HG03439 (cell line): ENCODE measurements at regions not wholly inside any gene's neighbourhood (a gene's known extent, or its start where the extent isn't known, plus 50 kb on each side); places are given as distances from the start of the nearest gene placed in this dataset.

ENCODE experiments used
- ATAC-seq: cut with Tn5 transposase; IDR thresholded peaks from one replicate; pipeline ENCODE4 v1.9.1; 2021; ENCODE audit warnings: mild to moderate bottlenecking, moderate library complexity; ENCODE audit not compliant: unreplicated experiment

DNA sequence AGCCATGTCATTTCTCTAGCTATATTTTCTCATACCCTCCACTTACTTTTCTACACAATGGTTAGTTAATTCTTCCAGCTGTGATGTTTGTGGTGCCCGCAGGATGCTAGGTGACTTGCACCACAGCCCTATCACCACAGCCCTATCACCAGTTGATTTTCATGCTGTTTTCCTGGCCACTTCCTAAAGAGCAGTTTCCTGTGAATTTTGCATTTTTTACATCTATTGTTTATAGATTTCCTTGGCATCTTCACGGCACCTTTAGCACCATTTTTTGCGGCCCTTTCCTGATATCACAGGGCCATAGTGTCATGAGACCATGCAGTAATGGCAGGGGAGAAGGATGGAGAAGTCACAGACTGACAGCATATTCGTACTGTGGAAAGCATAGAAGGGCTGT lies 132.9 kb upstream of the PRICKLE2 start:
- no peak for ATAC-seq

DNA sequence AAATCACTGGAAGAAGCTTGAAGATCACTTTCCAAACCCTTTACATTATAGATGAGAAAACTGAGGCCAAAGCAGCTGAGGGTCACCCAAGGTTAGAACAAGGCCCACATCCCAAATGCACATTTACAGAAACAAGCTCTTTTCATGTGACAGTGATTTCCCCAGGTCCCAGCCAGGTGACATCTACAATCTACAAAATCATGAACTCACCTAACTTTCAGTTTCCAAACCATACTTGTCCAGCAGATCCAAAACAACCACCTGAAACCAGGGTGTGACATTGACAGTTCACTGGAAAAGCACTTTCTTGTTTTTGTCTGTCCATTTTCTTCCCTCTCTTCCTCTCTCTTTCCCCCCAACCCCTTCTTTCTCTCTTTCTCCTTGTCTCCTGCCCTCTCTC lies 132.2 kb upstream of the PRICKLE2 start:
- no peak for ATAC-seq

DNA sequence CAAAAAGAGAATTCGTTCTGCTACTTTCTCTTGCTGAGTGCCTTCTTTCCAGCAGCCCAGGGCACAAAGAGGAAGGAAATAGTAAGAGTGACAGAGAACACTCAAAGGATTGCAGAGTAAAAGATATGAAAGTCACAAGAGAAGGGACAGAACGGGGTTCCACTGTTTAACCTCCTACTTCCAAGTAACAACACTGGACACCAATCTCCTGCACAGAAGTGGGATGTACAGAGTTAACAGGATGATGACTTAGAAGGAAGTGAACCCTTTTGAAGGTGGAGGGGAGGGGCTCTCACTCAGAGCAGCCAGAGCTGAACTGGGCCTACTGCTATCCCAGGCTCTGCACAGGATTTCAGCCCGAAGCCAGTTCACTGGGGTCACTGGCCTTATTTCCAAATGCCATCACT lies 130.1 kb upstream of the PRICKLE2 start:
- ATAC-seq, result no peak

DNA sequence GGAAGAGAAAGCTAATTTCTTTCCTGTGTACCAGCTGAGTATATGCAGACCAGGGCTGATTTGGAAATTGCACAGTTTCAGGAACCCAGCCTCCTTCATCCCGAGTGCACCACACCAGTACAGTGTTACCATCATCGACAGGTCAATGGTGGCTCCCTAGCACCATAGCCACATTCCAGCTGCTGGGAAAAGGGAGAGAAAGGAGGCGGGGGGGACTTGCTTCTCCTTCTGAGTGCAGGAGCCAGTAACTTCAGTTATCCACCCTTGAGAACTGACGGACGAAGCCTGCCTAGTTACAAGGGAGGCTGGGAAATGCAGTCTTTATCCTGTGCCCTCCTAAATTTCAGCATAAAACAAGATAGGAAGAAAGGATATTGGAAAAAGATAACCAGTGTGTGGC lies 129.7 kb upstream of the PRICKLE2 start:
- no peak for ATAC-seq

DNA sequence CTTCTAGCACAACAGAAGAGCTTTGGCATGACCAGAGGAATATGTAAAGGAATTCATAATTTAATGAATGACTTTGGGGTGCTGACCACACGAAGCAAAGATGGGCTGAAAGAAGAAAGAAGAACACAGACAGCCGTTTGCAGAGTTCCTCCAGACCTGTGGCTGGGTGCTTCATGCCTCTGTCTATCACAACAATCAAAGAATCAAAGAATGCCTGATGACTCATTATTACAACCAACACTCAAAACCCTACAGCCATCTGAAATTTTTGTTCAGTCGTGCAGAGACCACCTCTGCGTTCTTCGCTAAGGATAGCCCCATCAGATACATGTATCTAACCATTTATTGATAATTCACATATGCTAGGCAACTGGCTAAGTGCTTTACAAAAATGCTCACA lies 129.0 kb upstream of the PRICKLE2 start:
- no peak for ATAC-seq

DNA sequence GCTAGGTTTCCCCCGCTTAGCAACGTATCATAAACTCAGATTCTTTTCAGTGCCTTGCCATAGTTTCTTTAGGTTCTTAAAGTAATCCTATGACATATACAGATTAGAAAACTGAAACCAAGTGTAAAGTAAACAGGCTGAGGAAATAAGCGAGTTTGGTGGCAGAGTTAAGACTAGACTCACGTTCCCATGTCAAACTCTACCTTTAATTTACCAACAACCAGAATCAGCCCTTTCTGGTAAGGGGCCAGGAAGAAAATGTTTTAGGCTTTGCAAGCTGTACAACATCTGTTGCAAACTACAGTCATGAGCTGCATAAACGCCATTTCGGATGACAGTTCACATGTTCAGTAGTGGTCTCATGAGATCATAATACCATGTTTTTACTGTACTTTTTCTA lies 128.0 kb upstream of the PRICKLE2 start:
- ATAC-seq, result no peak

DNA sequence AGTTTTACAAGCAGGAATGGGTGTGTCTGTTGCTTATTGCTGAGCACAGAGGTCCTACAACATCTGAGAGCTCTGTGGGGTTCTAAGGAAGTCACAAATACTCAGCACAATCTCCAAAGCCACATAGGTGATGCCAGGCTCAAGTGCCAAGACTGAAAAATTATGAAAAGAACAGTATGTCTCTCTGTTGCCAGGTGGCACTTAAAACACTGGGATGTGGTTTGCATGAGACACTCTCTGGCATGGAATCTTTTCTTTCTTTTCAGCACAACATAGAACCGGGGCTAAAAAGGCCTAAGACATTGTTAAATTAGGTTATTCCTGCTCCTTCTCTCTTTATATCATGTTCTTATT lies 127.3 kb upstream of the PRICKLE2 start:
- ATAC-seq, result no peak

DNA sequence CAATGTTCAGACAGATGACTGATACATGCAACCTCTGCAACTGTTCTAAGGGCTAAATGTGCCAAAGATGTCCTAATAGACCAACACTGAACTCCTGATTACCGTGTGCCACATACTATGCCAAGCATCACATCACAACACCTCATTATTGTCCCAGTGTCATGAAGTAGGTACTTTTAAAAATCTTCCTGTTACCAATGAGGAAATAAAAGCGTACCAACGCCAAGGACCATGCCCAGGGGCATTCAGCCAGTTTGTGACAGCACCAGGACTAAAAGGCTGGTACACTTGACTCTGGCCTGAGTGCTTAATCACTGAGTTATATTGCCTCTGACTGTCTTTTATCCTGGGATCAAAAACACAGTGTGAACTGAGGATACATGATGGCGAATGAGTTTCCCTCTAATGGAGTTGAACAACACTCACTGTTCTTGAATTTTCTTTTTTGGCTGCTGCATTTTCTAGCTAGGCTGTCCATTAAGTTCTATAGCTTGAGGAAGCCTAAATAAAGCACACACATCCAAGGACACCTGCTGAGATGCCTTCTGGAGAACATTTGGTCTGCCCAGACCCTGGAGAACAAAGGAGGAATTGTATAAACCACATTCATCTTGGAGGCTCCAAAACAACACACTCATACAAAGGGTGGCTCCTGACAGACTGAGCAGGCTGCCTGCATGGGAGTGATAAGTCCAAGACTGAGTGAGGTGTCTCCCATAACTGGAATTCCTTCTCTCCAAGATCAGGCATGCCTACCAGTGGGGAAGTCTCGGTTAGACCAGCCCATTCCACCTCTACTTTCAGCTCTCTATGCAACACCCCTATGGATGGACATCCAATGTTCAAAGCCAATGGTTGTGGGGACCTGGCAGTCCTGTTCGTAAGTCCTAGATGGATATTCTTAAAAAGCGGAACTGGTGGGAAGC lies 126.7 kb upstream of the PRICKLE2 start:
- ATAC-seq, result no peak

DNA sequence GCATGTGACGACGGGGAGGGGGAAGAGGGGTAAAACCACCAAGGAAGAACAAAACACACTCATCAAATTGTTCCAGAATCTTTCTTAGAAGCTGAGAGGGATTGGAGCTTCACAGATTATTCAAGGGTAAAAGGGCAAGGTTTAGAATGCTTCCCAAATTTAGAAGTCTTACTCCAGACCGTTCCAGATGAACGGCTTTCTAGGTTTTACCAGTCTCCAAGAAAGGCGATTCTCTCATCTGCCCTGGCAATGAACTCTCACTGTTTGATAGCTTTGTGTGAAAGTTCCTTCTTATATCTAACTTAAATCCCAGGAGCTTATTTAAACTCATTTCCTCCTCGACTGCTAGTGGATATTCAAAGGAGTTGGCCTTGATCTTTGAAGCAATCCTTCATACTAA lies 124.3 kb upstream of the PRICKLE2 start:
- no peak for ATAC-seq

DNA sequence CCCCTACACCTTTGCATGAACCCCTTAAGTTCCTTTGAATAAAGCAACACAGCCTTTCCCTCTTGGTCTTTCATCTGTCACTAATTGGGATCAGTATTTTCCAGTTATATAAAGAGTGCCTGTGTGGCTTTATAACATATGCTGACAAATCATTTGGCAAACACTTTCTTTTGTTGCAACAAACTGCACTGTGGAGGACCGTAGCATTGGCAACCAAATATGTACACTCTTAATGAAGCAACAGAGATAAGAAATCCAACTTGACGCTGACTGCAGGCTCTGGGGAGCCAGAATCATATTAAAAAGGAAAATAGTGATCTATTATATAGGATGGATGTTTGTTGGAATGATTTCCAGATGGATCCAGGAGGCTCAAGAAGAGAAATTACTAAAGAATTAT lies 120.1 kb upstream of the PRICKLE2 start:
- no peak for ATAC-seq

DNA sequence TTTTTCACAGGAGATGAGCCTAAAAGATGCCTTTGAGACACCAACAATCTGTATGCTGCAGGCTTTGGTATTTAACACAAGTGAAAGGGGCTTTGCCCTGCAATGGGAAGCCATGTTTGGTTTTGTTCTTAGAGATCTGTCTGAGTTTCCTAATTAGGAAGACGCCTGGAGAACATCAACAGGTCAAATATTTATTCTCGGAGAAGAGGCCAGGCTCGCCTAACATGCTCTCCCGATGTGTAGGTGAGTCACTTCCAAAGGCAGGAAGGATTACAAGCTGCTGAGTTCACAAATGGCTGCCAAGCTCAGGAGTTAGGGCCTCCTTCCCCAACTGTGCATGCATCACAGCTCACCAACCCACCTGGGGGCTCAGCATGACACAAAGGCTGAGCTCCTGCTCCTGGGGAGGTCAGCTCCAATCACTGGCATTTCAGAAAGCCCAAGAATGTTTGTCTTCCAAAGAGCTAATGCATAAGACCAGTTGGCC lies 119.5 kb upstream of the PRICKLE2 start:
- no peak for ATAC-seq

DNA sequence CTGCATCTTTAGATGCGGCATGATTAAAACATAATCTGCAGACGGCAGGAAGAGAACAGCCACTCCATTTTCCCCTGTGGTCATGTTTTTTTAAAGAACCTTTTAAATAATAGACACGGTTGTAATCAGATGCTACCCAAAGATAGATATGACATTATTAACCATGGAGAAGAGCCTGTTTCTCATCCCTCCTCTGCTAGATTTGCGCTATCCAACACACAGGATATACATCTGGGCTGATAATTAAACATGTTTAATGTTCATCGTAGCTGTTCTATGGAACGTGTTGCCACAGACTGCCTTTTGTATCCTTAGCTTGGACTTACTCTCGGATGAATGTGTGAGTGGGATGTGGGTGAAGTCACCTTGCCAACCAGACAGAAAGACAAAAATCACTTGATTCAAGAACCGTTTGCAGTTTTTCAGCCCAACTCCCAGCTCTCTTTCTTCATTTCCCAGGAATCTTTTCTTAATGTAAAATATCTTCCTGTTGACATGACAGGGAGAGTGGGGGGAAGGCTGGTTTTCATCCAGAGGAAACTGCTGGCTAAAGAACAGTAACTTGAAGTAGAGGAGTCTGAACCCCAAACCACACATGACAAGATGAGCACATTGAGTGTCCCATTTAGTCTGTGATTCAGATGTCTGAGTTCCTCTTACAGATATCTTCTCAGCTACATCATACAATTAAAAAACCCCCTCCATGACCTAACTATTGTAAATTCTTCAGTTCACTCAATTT lies 118.6 kb upstream of the PRICKLE2 start:
- ATAC-seq, result no peak

DNA sequence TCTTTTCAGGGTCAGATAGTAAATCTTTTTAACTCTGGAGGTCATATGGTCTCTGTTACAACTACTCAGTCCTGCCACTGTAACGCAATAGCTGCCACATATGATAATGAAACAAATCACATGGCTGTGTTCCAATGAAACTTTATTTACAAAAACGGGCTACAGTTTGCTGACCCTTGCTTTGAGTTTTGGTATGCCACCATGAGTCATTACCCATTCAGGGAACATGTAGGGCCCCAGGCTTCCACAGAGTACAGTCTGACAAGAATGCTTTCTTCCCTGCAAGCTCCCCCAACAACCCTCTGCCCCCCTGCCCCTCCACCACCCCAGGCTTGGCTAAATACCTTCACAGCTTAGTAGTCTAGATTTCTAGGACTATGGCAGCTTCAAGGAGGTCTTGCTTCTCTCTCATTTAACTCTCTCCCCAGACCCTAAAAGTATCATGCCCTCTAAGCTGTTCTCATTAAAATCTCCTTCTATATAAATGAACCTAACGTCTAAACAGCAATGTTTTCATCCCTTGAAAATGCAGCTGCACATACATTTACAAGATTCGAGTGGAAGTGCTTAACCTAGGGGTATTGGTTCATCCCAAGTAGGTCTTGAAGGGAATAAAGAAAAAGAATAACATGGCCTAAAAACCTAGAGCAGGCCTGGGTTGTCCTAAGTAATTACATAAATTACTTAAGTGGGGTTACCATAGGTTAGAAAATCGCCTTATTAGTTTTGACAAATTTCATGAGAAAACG lies 117.8 kb upstream of the PRICKLE2 start:
- no peak for ATAC-seq

DNA sequence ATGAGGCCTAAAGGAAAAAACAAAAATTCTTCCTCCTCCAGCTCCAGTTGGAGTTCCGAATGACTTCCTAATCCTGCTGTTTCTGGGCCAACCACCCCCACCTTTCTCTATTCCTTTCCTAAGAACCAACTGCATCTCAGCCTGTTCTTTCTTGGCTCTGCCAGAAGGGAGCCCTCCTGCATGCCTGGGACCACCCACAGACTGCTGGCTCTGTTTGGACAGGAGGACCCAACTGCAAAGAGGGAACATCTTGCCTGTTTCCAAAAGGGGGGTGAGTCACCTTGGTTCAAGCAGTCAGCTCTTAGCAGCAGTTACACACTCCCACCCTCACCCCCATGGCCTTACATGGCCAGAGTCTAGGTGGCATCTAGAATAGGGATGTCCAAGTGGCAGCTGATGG lies 116.0 kb upstream of the PRICKLE2 start:
- ATAC-seq, result no peak

DNA sequence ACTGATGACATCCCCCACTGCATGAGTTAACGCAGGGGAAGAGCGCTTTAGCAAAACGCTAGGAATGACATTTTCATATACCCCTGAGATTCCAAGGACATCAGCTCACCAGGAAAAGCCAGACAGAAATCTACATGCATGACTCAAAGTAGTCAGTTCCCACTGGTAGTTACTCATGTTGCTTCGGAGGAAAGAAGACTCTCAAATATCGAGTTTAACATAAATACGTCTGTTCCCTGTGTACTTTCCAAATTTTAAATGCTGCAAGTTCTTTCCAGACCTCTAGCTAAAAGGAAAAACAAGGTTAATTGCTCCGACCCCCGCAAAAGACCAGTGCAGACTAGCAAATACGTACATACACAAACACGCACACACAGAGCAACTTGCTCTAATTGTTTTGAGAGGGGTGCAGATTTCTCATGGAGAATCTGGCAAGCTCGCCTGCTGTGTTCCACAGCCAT lies 115.4 kb upstream of the PRICKLE2 start:
- ATAC-seq, result no peak

DNA sequence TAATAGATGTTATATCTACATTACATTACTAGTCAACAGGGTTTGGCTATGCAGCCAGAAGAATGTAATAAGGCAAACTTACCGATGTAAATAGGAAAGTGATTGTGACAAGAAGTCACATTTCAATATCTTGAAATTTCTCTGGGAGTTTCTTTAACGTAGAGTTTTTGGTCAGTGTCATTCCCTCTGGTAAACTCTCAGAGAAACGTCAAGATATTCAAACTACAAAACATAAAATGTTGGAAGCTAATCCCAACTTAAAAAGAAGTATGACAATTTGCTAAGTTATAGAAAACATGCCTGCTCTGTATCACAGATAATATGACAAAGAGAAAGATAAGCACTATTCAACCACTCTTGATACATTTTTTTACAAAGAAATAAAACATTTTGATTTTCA lies 111.2 kb upstream of the PRICKLE2 start:
- ATAC-seq, result no peak

DNA sequence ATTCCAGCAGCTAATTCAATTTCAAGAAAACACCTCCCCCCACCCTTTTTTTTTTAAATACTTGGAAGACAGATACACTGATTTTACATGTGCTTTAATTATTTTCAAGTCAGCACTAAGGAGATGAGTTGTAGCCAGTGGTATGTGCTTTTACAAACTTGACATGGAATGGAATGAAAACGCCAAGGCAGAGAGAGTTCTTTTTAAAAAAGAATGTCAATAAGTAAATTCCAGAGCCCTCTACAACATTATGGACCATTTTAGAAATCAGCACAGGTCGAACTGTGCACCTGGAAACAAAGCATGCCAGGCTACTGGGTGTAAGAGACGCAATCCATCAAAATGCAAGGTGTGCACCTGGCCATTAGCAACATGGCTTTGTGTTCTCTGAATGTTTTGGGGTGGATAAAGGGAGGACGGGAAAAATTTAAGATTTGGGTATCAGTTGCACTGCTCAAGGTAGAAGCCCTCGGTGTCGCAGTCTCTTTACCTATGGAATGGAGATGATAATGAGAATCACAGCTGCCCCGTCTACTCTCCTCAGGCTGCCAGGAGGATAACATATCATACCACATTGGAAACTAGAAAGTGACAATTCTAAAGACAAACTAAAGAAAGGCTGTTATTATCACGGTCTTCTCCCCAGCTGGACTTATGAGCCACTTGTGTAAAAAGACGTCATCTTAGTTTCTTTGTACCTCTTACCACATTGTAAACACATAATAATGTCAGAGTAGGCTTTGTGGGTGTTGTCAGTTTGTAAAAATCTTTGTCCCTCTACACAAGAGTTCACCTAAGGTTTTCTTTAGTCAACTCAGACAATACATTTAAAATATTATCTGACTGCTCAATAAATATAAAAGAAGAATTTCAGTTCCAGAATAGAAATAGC lies 107.4 kb upstream of the PRICKLE2 start:
- ATAC-seq, result no peak

DNA sequence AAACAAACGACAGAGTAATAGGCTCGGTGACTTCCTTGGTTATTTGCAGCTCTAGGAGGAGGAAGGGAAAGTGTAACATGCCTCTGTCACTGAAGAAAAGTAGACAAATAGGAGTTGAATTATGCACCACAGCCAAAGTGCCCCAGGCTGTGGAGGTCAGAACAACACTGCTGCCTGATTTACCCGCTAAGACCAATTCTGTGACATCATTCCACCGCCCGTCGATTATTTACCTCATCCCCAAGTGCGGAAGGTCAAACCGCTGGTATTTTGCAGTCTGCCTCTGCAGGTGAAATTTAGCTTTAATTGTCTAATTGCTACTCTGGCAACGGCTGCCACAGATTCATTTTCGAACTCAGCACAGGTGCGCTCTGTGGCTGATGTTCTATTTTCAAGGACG lies 106.3 kb upstream of the PRICKLE2 start:
- no peak for ATAC-seq

DNA sequence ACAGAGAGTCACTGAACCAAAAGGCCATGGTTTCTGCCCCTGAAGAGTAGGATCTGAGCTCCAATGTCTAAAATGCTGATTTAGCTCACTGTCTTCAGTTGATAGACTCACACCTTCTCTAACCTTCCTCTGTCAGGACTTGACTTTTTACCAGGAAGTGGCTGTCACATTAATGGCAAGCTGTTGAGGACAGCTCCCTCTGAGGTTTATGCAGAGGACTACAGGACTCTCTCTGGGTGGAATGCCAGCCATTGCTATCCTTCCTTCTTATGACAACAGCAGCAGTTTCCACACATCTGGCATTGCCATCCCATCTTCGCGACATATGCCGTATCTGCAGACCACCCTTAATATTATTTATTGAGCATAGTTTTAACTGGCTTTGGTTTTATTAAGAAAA lies 103.8 kb upstream of the PRICKLE2 start:
- no peak for ATAC-seq

DNA sequence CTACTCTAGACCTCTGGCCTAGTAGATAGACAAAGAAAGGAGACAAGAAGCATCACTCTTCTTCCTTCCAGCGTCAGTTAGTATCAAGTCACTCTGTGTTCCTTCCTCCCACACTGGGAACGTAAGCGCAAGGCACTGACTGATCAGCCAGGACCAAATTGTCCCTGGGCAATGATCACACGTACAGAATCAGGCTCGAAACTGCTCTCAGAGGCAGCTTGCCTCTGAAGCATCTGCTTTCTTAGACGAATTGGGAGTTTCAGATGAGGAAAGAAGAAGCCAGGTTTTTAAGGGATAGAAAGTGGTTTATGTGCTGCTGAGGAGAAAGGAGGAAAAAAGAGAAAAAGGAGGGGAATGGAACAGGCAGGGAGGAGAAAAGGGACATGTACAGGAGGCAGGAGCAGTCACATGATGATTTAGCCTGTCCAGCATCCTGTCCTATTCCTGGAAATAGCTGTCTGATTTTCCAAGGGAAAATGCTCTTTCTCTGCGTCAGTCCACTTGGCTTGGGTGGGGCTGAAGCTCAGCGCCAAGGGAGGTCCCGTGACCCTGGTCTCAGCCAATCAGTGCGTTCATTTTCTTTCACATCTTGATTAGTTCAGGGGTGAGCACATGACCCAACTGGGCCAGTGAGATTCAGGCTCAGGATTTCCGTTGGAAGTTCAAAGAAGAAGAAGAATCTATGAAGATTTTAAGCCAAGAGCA lies 102.0 kb upstream of the PRICKLE2 start:
- no peak for ATAC-seq
